HEK293T (cell line): ENCODE measurements at regions not wholly inside any gene's neighbourhood (a gene's known extent, or its start where the extent isn't known, plus 50 kb on each side); places are given as distances from the start of the nearest gene placed in this dataset.

Experiments used
- BHLHE40 ChIP-seq: fragments of 450-650 bp; IDR thresholded peaks from 2 replicates; pipeline ENCODE4 v1.6.1; 2016; ENCODE audit warnings: mild to moderate bottlenecking, moderate library complexity, borderline replicate concordance
- ELF4 ChIP-seq: fragments of 450-650 bp; IDR thresholded peaks from 2 replicates; pipeline ENCODE4 v1.6.1; 2017; ENCODE audit warnings: antibody characterized with exemption

DNA sequence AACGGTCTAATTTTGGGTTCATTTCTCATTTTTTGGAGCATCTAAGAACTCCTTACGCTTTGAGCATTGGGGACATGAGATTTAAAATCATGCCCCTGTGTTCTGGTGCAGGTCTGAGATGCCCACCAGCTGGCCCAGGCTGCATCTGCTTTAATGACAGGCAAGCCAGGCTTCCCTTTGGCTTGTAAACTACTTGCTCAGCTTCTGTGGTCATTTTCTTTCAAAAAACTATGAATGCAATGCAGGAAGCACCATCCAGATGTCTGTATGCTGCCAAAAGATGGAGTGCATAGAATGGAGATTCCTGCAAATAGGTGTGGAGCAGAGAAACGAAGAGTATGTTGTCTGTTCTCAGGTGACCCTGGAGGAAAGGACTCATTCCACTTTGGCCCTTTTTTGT is 399.9 kb upstream of the ADAMTSL1 start:
- TF ChIP-seq ELF4, result no peak
- TF ChIP-seq BHLHE40, result no peak
